Panc1 (cell line): ENCODE measurements at regions not wholly inside any gene's neighbourhood (a gene's known extent, or its start where the extent isn't known, plus 50 kb on each side); places are given as distances from the start of the nearest gene placed in this dataset.

Experiments
- ATAC-seq: fragments of 200-7000 bp; cut with Tn5 transposase; 2 replicates; pipeline ENCODE4 v1.9.1; 2020; ENCODE audit warnings: mild to moderate bottlenecking, moderate library complexity
- BruUV-seq: library from RNA; stranded (reverse); fragments of 400-500 nt; replicated peaks from 2 replicates; lab custom pipeline; 2021; lab: Mats Ljungman, UMichigan
- CTCF ChIA-PET: fragments of 300-600 bp; sonication (Branson Sonifier 250); formaldehyde crosslinking; loops from one replicate; lab custom pipeline; 2022; ENCODE audit warnings: antibody characterized with exemption; lab: Charles Lee
- POLR2A ChIA-PET: fragments of 300-600 bp; sonication (Branson Sonifier 250); formaldehyde crosslinking; loops from one replicate; lab custom pipeline; 2022; ENCODE audit warnings: antibody characterized with exemption; lab: Charles Lee
- DNase-seq: peaks from one replicate; pipeline ENCODE4 v3.0.0-alpha.2; 2010; ENCODE audit warnings: low read depth, low spot score
- H3K27ac ChIP-seq: 2 replicates; pipeline ENCODE4 v1.5.1; 2011; ENCODE audit warnings: mild to moderate bottlenecking, low read length, inconsistent platforms
- H3K27me3 ChIP-seq: fragments of 200-500 bp; sonication (Bioruptor generic); 2 replicates; pipeline ENCODE4 v1.6.0; 2014; ENCODE audit warnings: low read length, inconsistent platforms; ENCODE audit not compliant: control insufficient read depth, insufficient read depth
- H3K36me3 ChIP-seq: fragments of 200-500 bp; sonication (Bioruptor generic); 2 replicates; pipeline ENCODE4 v1.5.1; 2014; ENCODE audit warnings: inconsistent platforms, mild to moderate bottlenecking, low read length, moderate library complexity; ENCODE audit not compliant: control insufficient read depth, insufficient read depth
- H3K4me1 ChIP-seq: 2 replicates; pipeline ENCODE4 v1.5.1; 2011; ENCODE audit warnings: inconsistent platforms, mild to moderate bottlenecking, low read length, moderate library complexity; ENCODE audit not compliant: control insufficient read depth, insufficient read depth
- H3K4me3 ChIP-seq, 2 experiments: 2 replicates each; pipeline ENCODE4 v1.5.1; 2011 to 2012; ENCODE audit warnings: low read depth in 2 of 2, low read length in 2 of 2, mild to moderate bottlenecking in 2 of 2, inconsistent platforms in 1 of 2, moderate library complexity in 1 of 2
- H3K9me3 ChIP-seq: fragments of 200-500 bp; sonication (Bioruptor generic); 2 replicates; pipeline ENCODE4 v1.5.1; 2014; ENCODE audit warnings: low read depth, mild to moderate bottlenecking, inconsistent platforms, low read length, moderate library complexity; ENCODE audit not compliant: control insufficient read depth, insufficient read depth
- CTCF ChIP-seq: fragments of 450-650 bp; IDR thresholded peaks from 2 replicates; pipeline ENCODE4 v1.5.1; 2017; ENCODE audit warnings: mild to moderate bottlenecking
- POLR2AphosphoS5 ChIP-seq: IDR thresholded peaks from 2 replicates; pipeline ENCODE4 v1.6.1; 2012; ENCODE audit warnings: mild to moderate bottlenecking, low read depth, low read length, moderate library complexity
- SIN3A ChIP-seq: IDR thresholded peaks from 2 replicates; pipeline ENCODE4 v1.6.1; 2012; ENCODE audit warnings: low read depth, mild to moderate bottlenecking, low read length, moderate library complexity, borderline replicate concordance; ENCODE audit not compliant: insufficient read depth
- TCF7L2 ChIP-seq: IDR thresholded peaks from 2 replicates; pipeline ENCODE4 v1.6.1; 2011; ENCODE audit warnings: mild to moderate bottlenecking, low read depth, low read length, inconsistent platforms
- in situ Hi-C: cut with HindIII; loops from 2 replicates; pipeline ENCODE4 v1.10.0; 2016; ENCODE audit warnings: low sequenced_read_pairs, low pct_unique_long_range_greater_than_20kb
- intact Hi-C: fragments of 100-400 bp; cut with micrococcal nuclease; formaldehyde crosslinking; loops from one replicate; pipeline ENCODE4 v1.10.0; 2022; ENCODE audit not compliant: unreplicated experiment
- TF ChIP-seq, protein P1 (sequence below), 2 experiments: IDR thresholded peaks; 2 replicates each; pipeline ENCODE4 v1.6.1; 2011 to 2012; ENCODE audit warnings: low read depth in 2 of 2, control low read depth in 1 of 2, low read length in 1 of 2, mild to moderate bottlenecking in 1 of 2, moderate library complexity in 1 of 2; ENCODE audit not compliant: insufficient read depth in 1 of 2

DNA sequence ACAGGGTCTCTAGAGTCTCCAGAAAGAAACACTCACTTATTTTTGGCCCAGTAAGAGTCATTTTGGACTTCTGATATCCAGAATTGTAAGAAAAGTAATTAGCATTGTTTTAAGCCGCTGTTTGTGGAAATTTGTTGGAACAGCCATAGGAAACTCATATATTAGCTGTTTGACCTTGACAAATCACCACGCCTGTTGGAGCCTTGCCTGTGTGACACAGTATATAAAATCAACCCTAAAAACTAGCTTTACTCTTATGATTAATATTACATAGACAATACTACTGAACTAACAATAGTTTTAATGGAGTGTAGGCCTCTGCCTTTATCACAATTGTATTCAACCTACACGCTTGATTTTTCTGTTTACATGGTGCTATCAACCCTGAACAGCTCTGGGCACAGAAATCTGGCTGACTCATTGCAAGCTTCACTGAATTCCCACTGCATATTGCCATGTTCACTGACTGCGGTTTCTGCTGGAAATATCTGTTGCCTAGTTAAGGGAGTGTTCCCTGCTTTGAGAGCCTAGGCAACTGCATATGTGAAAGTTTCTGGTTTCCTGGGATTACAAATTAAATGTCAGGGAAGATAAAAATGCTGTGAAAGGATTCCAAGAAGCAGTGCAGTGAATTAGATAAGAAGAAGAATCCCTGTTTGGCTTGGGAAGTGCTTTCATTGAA, 419.5 kb upstream of the DEPDC1 start:
- TF ChIP-seq POLR2AphosphoS5 = no peak
- no peak for TF ChIP-seq SIN3A
- TF ChIP-seq CTCF = no peak
- TF ChIP-seq, protein P1, sequence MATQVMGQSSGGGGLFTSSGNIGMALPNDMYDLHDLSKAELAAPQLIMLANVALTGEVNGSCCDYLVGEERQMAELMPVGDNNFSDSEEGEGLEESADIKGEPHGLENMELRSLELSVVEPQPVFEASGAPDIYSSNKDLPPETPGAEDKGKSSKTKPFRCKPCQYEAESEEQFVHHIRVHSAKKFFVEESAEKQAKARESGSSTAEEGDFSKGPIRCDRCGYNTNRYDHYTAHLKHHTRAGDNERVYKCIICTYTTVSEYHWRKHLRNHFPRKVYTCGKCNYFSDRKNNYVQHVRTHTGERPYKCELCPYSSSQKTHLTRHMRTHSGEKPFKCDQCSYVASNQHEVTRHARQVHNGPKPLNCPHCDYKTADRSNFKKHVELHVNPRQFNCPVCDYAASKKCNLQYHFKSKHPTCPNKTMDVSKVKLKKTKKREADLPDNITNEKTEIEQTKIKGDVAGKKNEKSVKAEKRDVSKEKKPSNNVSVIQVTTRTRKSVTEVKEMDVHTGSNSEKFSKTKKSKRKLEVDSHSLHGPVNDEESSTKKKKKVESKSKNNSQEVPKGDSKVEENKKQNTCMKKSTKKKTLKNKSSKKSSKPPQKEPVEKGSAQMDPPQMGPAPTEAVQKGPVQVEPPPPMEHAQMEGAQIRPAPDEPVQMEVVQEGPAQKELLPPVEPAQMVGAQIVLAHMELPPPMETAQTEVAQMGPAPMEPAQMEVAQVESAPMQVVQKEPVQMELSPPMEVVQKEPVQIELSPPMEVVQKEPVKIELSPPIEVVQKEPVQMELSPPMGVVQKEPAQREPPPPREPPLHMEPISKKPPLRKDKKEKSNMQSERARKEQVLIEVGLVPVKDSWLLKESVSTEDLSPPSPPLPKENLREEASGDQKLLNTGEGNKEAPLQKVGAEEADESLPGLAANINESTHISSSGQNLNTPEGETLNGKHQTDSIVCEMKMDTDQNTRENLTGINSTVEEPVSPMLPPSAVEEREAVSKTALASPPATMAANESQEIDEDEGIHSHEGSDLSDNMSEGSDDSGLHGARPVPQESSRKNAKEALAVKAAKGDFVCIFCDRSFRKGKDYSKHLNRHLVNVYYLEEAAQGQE (IDR thresholded peaks at IDR 0.05; ENCODE audit: insufficient read depth in 1 of 2, low read depth in 2 of 2, low read length in 1 of 2) = no peak
- TF ChIP-seq TCF7L2 = no peak
- CTCF ChIA-PET = no interaction called here
- ATAC-seq (no peak), DNase-seq (no peak)
- Histone ChIP-seq H3K27me3 (no peaks in the 10 kb centered on the region), H3K4me3 (no peak overlapping the region), H3K36me3 (no peaks in the 10 kb centered on the region), H3K27ac (no peak overlapping the region), H3K4me1 (no peaks in the 10 kb centered on the region), H3K9me3 (no peaks in the 10 kb centered on the region; the same call in 1 of the 2 replicates)
- no TSS peak for BruUV-seq
- in situ Hi-C loops (no loop called here), intact Hi-C loops (no loop called here)
- POLR2A ChIA-PET = no interaction called here

- intact Hi-C loops (no loop called here), in situ Hi-C loops (no loop called here)
- H3K27ac ChIP-seq = no peak overlapping the region
- H3K36me3 ChIP-seq = no peaks in the 10 kb centered on the region
- CTCF ChIA-PET = no interaction called here
- H3K4me1 ChIP-seq = no peaks in the 10 kb centered on the region
- TF ChIP-seq TCF7L2 = no peak
- no peak for TF ChIP-seq POLR2AphosphoS5
- TF ChIP-seq, protein P1 (IDR thresholded peaks at IDR 0.05; ENCODE audit: insufficient read depth in 1 of 2, low read depth in 2 of 2, low read length in 1 of 2) = no peak
- TF ChIP-seq SIN3A = no peak
- TF ChIP-seq CTCF = no peak
- H3K27me3 ChIP-seq = no peaks in the 10 kb centered on the region
- peaks cover 2% of the 10 kb centered on the region; the same call in 1 of the 2 replicates for H3K9me3 ChIP-seq
- no peak overlapping the region for H3K4me3 ChIP-seq
- no TSS peak for BruUV-seq
- POLR2A ChIA-PET = no interaction called here
- no peak for DNase-seq
- no peak for ATAC-seq
Measured at GRCh38 chr1:68917456-68917855, 420.6 kb upstream of the DEPDC1 start.
